Muscle of leg (tissue), 3 donors: ENCODE measurements at regions not wholly inside any gene's neighbourhood (a gene's known extent, or its start where the extent isn't known, plus 50 kb on each side); places are given as distances from the start of the nearest gene placed in this dataset.

Experiments
- DNase-seq: peaks from one replicate; pipeline ENCODE4 v3.0.0; 2013
- H3K27ac ChIP-seq: one replicate; pipeline ENCODE4 v1.5.1; 2013; ENCODE audit warnings: mild to moderate bottlenecking, low read length, control low read depth
- H3K27me3 ChIP-seq: one replicate; pipeline ENCODE4 v1.6.1; 2013; ENCODE audit warnings: low read length; ENCODE audit not compliant: control insufficient read depth, insufficient read depth
- H3K36me3 ChIP-seq: one replicate; pipeline ENCODE4 v1.6.1; 2013; ENCODE audit warnings: low read length; ENCODE audit not compliant: control insufficient read depth, insufficient read depth
- H3K4me1 ChIP-seq: one replicate; pipeline ENCODE4 v1.6.1; 2013; ENCODE audit warnings: low read length; ENCODE audit not compliant: control insufficient read depth, insufficient read depth
- H3K4me3 ChIP-seq: one replicate; pipeline ENCODE4 v1.5.1; 2013; ENCODE audit warnings: low read length, control low read depth
- H3K9me3 ChIP-seq: replicated peaks from 2 replicates; pipeline ENCODE4 v1.6.1; 2013; ENCODE audit warnings: low read depth, low read length; ENCODE audit not compliant: control insufficient read depth
- WGBS: methylation state at CpG from one replicate; pipeline ENCODE4 v1.1.5; 2013; ENCODE audit warnings: missing lambda C conversion rate; ENCODE audit not compliant: insufficient coverage; 5-methylcytosine and 5-hydroxymethylcytosine counted together

DNA sequence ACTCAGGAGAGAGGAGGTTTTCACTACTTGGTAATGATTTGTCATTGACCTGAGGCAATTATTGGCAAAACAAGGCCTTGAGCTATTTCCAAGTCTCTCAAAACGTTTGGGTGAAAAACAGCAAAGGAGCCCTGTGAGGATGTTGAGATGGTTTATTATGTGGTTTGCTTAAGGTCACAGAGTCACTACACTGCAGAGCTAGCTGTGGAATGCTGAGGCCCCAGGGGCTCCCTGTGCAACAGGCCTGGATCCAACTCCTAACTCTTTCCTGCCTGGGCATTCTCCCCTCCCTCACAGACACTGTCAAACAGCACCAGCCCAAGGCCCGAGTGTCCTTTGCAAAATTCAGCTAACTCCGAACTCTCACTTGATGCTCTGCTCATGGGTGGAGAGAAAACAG is 754.6 kb upstream of the SOX11 start:
- H3K4me3 ChIP-seq, result no peak overlapping the region
- peak; percentile 57 for DNase-seq
- no peak overlapping the region for H3K27ac ChIP-seq
- no peaks in the 10 kb centered on the region for H3K27me3 ChIP-seq
- WGBS, result no CpG with 5 or more reads among the region's 3 CpGs
- H3K9me3 ChIP-seq, result no peaks in the 10 kb centered on the region
- H3K4me1 ChIP-seq, result peaks cover 8% of the 10 kb centered on the region
- no peaks in the 10 kb centered on the region for H3K36me3 ChIP-seq

DNA sequence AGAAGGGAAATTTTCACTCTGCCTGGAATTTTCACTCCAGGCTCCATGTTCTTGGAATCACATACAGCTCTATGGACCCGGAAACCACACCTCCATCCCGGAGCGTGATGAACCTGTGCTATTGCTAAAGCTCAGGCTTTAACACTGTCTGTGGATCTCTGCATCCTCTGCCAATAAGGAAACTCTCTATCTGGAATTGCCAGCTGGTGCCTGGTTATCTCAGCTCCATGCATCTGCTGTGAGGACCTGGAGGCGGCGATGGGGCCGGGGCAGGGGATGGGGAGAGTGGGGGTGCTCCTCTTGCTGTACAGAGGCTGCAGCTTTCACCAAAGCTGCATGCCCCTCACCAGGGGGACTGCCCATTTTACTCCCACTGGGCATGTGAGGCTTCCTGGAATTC is 754.0 kb upstream of the SOX11 start:
- H3K36me3 ChIP-seq, result no peaks in the 10 kb centered on the region
- no peak overlapping the region for H3K27ac ChIP-seq
- H3K9me3 ChIP-seq, result no peaks in the 10 kb centered on the region
- H3K27me3 ChIP-seq, result no peaks in the 10 kb centered on the region
- H3K4me1 ChIP-seq, result peaks cover 8% of the 10 kb centered on the region
- peak; percentile 11 for DNase-seq
- H3K4me3 ChIP-seq, result no peak overlapping the region
- WGBS, result 43% methylated on average over 4 of the region's 6 CpGs

DNA sequence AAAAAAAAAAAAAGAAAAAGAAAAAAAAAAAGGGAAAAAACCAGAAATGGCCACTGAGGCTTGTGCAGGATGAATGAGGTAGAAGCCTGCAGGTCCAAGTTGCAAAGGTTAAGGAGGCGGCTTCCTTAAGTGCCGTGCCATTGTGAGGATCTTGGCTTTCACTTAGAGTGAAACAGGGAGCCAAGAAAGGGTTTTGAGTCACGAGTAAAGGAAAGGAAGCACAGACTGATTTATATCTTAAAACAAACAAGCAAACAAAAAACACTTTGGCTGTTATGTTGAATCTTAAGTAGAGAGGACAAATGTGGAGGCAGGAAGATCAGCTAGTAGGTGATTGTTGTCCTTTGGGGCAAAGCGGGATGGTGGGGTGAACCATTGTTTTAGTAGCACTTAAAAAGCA is 749.7 kb upstream of the SOX11 start:
- peaks cover 7% of the 10 kb centered on the region for H3K4me1 ChIP-seq
- H3K36me3 ChIP-seq, result no peaks in the 10 kb centered on the region
- H3K4me3 ChIP-seq, result no peak overlapping the region
- no peaks in the 10 kb centered on the region for H3K9me3 ChIP-seq
- DNase-seq, result no peak
- H3K27me3 ChIP-seq, result no peaks in the 10 kb centered on the region
- H3K27ac ChIP-seq, result no peak overlapping the region
- 87% methylated on average over 3 of the region's 4 CpGs for WGBS

DNA sequence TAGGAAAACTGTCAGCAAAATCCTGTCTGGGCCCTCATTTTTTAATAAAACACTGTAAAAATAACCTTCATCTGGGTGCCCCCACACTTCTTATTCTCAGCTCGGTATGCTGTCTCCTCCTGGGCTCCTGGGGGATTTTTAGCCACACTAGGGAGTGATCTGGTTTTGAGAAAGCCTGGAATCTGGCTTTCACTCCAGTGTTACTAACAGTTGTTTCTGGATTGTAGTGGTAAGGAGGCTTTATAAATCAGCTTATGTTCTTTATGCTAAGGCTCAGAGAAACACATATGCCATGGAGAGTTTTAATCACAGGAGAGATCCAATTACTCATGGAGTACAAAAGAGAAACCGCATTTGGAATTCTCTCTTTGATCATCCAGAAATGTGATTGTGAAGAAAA is 744.3 kb upstream of the SOX11 start:
- Histone ChIP-seq H3K27me3 (no peaks in the 10 kb centered on the region), H3K27ac (no peak overlapping the region), H3K4me1 (no peaks in the 10 kb centered on the region), H3K9me3 (no peaks in the 10 kb centered on the region), H3K4me3 (no peak overlapping the region), H3K36me3 (no peaks in the 10 kb centered on the region)
- no CpG with 5 or more reads among the region's 2 CpGs for WGBS
- DNase-seq, result no peak

DNA sequence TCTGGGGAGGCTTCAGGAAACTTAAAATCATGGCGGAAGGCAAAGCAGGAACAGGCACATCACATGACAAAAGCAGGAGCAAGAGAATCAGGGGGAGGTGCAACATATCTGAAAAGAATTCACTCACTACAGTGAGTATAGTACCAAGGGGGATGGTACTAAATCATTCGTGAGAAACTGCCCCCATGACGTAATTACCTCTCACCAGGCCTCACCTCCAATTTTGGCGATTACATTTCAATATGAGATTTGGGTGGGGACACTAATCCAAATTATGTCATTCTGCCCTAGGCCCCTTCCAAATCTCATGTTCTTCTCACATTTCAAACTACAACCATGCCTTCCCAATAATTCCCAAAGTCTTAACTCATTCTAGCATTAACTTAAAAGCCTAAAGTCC is 740.8 kb upstream of the SOX11 start:
- no peak overlapping the region for H3K4me3 ChIP-seq
- no peaks in the 10 kb centered on the region for H3K36me3 ChIP-seq
- 93% methylated on average over 2 of the region's 4 CpGs for WGBS
- no peak overlapping the region for H3K27ac ChIP-seq
- DNase-seq, result no peak
- no peaks in the 10 kb centered on the region for H3K4me1 ChIP-seq
- H3K9me3 ChIP-seq, result no peaks in the 10 kb centered on the region
- no peaks in the 10 kb centered on the region for H3K27me3 ChIP-seq

DNA sequence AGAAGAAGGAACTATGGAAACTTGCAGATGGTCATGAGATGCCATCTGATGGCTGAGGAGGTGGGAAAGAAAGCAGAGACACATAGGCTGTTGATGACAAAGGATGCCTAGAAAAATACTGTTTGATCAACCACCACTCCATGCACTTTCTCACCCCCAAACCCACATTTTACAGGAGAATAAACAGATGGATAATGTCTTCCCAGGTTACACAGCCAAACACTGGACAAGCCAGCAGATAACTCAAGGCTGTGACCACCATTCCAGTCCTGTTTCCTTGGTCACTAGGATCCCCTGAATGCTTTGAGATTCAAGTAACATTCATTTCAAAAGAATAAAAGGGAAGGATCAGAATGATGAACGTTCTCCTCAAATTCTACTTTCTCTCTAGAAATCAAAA is 733.0 kb upstream of the SOX11 start:
- Histone ChIP-seq H3K27ac (no peak overlapping the region), H3K4me3 (no peak overlapping the region), H3K27me3 (no peaks in the 10 kb centered on the region), H3K36me3 (no peaks in the 10 kb centered on the region), H3K9me3 (no peaks in the 10 kb centered on the region), H3K4me1 (no peaks in the 10 kb centered on the region)
- WGBS, result no CpG with 5 or more reads among the region's 1 CpG
- DNase-seq, result no peak

DNA sequence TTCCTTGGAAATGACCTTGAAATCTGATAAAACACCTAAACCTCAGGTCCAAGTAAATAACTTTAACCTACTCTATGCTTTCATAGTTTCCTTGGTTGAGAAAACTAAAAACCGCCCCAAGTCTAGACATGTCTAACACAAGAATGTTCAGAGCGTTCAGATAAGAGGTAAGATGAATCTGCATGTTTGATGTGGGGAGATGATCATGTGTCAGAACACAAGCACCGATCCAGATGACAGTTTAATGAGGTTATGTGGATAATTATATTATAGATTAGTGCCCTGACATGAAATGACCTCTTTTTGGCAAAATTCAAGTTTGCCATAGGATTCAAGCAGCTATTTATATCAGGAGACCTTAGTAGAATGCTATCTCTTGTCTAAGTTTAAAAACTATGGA is 729.8 kb upstream of the SOX11 start:
- Histone ChIP-seq H3K27ac (no peak overlapping the region), H3K27me3 (no peaks in the 10 kb centered on the region), H3K4me1 (peaks cover 3% of the 10 kb centered on the region), H3K9me3 (no peaks in the 10 kb centered on the region), H3K4me3 (no peak overlapping the region), H3K36me3 (no peaks in the 10 kb centered on the region)
- 70% methylated on average over 2 of the region's 3 CpGs for WGBS
- no peak for DNase-seq

DNA sequence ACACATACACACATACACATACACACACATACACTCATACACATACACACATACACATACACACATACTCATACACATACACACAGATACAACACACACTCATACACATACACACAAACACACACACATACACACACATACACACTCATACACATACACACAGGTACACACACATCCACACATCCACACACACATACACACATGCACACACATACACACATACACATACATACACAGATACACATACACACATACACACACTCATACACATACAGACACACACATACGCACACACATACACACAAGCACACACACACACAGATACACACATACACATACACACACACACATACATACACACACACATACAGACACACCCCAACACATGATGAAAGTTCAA is 729.1 kb upstream of the SOX11 start:
- WGBS, result 100% methylated on average over 1 of the region's 1 CpG
- no peak for DNase-seq
- Histone ChIP-seq H3K36me3 (no peaks in the 10 kb centered on the region), H3K4me1 (peaks cover 3% of the 10 kb centered on the region), H3K9me3 (no peaks in the 10 kb centered on the region), H3K27me3 (no peaks in the 10 kb centered on the region), H3K27ac (no peak overlapping the region), H3K4me3 (no peak overlapping the region)

DNA sequence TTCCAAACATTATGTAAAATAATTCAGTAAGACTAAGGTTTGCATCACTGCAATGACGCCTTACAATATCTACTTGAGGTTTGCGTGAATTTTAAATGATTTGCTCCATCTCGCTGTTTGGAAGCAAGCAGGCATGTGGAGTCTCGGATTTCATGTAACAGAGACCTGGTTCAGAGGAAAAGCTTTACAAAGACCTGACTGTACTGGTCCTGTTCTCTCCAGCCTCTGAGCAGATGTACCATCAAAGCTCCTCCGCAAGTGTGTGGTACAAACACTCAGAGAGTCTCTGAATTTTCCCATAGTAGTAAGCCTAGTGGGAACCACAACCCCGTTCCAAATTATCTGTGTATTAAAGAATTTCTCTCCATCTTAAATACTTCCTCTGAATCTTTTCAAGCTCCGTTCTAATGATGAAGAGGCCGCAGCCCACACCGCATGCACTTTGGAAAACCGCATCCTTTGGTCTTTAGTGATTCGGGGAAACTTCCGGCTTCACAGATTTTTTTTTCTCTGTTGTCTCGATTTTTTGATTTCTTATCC is 728.1 kb upstream of the SOX11 start:
- Histone ChIP-seq H3K4me1 (peaks cover 3% of the 10 kb centered on the region), H3K27ac (no peak overlapping the region), H3K27me3 (no peaks in the 10 kb centered on the region), H3K9me3 (no peaks in the 10 kb centered on the region), H3K4me3 (no peak overlapping the region), H3K36me3 (no peaks in the 10 kb centered on the region)
- WGBS, result 53% methylated on average over 11 of the region's 13 CpGs
- peak; percentile 37 for DNase-seq

DNA sequence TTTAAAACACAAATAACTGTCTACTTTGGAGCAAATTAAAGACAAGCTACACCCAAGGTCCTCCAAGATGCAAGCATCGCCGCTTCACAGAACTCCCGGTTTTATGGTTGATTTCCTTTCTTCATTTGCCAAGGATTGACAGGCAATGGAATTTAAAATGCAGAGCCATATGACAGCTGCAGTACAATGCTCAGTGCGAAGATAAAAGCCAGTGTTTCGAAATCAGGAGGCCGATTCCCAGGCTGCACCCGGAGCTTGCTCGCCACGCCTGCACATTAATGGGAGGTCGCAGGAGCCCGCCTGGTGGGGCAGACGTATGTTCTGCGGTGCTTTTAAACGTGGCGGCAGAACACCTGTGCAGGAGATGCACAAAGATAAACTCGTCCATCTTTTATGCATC is 727.6 kb upstream of the SOX11 start:
- WGBS, result 47% methylated on average over 16 of the region's 16 CpGs
- peak; percentile 32 for DNase-seq
- H3K36me3 ChIP-seq, result no peaks in the 10 kb centered on the region
- no peak overlapping the region for H3K4me3 ChIP-seq
- peaks cover 3% of the 10 kb centered on the region for H3K4me1 ChIP-seq
- no peak overlapping the region for H3K27ac ChIP-seq
- no peaks in the 10 kb centered on the region for H3K27me3 ChIP-seq
- no peaks in the 10 kb centered on the region for H3K9me3 ChIP-seq
